ENCODE measurements at regions not wholly inside any gene's neighbourhood (a gene's known extent, or its start where the extent isn't known, plus 50 kb on each side); places are given as distances from the start of the nearest gene placed in this dataset.

- H3K9ac ChIP-seq (ENCODE audit: low read depth, low read length): no peak overlapping the region
- no peak overlapping the region for H3K4me3 ChIP-seq (ENCODE audit: low read depth, low read length)
- H3K9me3 ChIP-seq (ENCODE audit: control insufficient read depth, insufficient read depth, low read length): no peaks in the 10 kb centered on the region
- no peaks in the 10 kb centered on the region for H3K27me3 ChIP-seq (ENCODE audit: control insufficient read depth, insufficient read depth, low read length)
- H3K36me3 ChIP-seq (ENCODE audit: control insufficient read depth, insufficient read depth, low read length): no peaks in the 10 kb centered on the region
- no peaks in the 10 kb centered on the region for H3K4me1 ChIP-seq (ENCODE audit: control insufficient read depth, insufficient read depth, low read length)
Measured at GRCh38 chr10:58903071-58903470, 273.4 kb upstream of the PHYHIPL start.

DNA sequence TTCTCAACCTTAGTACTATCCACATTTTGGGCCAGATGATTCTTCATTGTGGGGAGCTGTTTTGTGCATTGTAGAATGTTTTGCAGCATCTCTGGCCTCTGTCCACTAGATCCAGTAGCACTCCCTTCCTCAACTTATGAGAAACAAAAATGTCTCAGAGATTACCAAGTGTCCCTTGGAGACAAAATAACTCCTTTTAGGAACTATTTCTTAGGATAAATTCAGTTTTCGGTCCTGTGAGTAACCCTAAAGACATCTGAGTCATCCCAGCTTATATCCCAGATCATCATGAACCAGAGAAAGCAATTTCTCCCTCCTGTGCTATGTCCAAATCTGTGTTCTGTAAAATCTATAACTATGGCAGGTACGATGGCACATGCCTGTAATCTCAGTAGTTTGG is 266.6 kb upstream of the PHYHIPL start:
- H3K4me3 ChIP-seq (ENCODE audit: low read depth, low read length): no peak overlapping the region
- H3K36me3 ChIP-seq (ENCODE audit: control insufficient read depth, insufficient read depth, low read length): no peaks in the 10 kb centered on the region
- no peaks in the 10 kb centered on the region for H3K4me1 ChIP-seq (ENCODE audit: control insufficient read depth, insufficient read depth, low read length)
- H3K9me3 ChIP-seq (ENCODE audit: control insufficient read depth, insufficient read depth, low read length): no peaks in the 10 kb centered on the region
- no peaks in the 10 kb centered on the region for H3K27me3 ChIP-seq (ENCODE audit: control insufficient read depth, insufficient read depth, low read length)
- H3K9ac ChIP-seq (ENCODE audit: low read depth, low read length): no peak overlapping the region

GRCh38 chr10:58913717-58914116 is 262.7 kb upstream of the PHYHIPL start:
- Histone ChIP-seq H3K4me3 (ENCODE audit: low read depth, low read length) (no peak overlapping the region), H3K36me3 (ENCODE audit: control insufficient read depth, insufficient read depth, low read length) (no peaks in the 10 kb centered on the region), H3K9ac (ENCODE audit: low read depth, low read length) (no peak overlapping the region), H3K4me1 (ENCODE audit: control insufficient read depth, insufficient read depth, low read length) (no peaks in the 10 kb centered on the region), H3K9me3 (ENCODE audit: control insufficient read depth, insufficient read depth, low read length) (no peaks in the 10 kb centered on the region), H3K27me3 (ENCODE audit: control insufficient read depth, insufficient read depth, low read length) (no peaks in the 10 kb centered on the region)

- Histone ChIP-seq H3K4me3 (ENCODE audit: low read depth, low read length) (no peak overlapping the region), H3K36me3 (ENCODE audit: control insufficient read depth, insufficient read depth, low read length) (no peaks in the 10 kb centered on the region), H3K4me1 (ENCODE audit: control insufficient read depth, insufficient read depth, low read length) (no peaks in the 10 kb centered on the region), H3K9me3 (ENCODE audit: control insufficient read depth, insufficient read depth, low read length) (no peaks in the 10 kb centered on the region), H3K27me3 (ENCODE audit: control insufficient read depth, insufficient read depth, low read length) (no peaks in the 10 kb centered on the region), H3K9ac (ENCODE audit: low read depth, low read length) (no peak overlapping the region)
Measured at GRCh38 chr10:58918887-58919286, 257.6 kb upstream of the PHYHIPL start.

DNA sequence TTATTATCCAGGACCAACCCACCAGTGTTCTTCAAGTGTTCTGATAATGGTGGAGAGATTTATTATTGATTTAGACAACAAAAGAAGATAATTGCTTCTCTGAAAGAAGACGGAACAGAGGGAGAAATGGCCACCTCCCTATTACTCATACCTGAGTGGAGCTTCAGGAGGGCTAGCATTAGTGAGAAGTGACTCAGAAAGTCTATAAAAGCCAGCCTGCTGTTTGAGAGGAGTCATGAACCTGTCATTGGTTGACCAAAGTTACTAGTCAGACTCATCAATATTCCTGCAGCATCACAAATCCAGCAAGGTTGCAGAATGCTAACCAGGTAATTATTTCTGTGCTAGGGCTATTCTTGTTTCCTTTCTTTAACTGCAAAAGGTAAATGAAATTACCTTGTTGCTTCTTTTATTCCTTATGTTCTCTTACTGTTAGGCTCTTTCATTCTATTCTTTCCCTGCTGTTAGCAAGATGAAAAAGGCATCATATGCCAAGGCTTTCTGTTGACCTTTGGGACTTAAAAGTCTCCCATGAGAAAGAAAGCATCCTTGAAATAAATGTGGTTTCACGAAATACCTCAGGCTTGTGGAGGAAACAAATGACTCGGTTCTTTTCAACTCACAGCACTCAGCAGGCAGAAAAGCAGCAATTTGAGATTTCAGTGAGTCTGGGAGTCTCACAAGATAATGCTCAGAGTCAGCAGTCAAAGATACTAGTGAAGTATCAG is 256.4 kb upstream of the PHYHIPL start:
- H3K27me3 ChIP-seq (ENCODE audit: control insufficient read depth, insufficient read depth, low read length): no peaks in the 10 kb centered on the region
- H3K4me1 ChIP-seq (ENCODE audit: control insufficient read depth, insufficient read depth, low read length): no peaks in the 10 kb centered on the region
- no peaks in the 10 kb centered on the region for H3K36me3 ChIP-seq (ENCODE audit: control insufficient read depth, insufficient read depth, low read length)
- H3K9me3 ChIP-seq (ENCODE audit: control insufficient read depth, insufficient read depth, low read length): no peaks in the 10 kb centered on the region
- H3K4me3 ChIP-seq (ENCODE audit: low read depth, low read length): no peak overlapping the region
- H3K9ac ChIP-seq (ENCODE audit: low read depth, low read length): no peak overlapping the region

DNA sequence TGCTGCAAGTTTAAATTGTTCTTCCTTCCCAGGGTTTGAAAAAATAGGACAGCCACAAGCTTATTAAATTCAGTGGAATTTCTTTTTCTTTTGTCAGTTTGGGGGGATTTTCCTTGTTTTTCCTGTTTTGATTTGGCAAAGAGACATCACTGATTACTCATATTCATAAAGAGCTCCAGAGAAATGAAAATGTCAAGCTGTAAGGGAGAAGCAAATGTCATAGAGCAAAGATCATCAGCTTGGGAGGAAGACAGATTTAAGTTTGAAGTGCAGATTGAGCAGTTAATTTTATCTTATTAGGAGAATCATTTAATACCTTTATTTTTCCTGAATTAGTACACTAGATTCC is 255.8 kb upstream of the PHYHIPL start:
- Histone ChIP-seq H3K9ac (ENCODE audit: low read depth, low read length) (no peak overlapping the region), H3K27me3 (ENCODE audit: control insufficient read depth, insufficient read depth, low read length) (no peaks in the 10 kb centered on the region), H3K36me3 (ENCODE audit: control insufficient read depth, insufficient read depth, low read length) (no peaks in the 10 kb centered on the region), H3K9me3 (ENCODE audit: control insufficient read depth, insufficient read depth, low read length) (no peaks in the 10 kb centered on the region), H3K4me3 (ENCODE audit: low read depth, low read length) (no peak overlapping the region), H3K4me1 (ENCODE audit: control insufficient read depth, insufficient read depth, low read length) (no peaks in the 10 kb centered on the region)

GRCh38 chr10:58921421-58921855 is 255.0 kb upstream of the PHYHIPL start:
- H3K36me3 ChIP-seq (ENCODE audit: control insufficient read depth, insufficient read depth, low read length): no peaks in the 10 kb centered on the region
- no peak overlapping the region for H3K9ac ChIP-seq (ENCODE audit: low read depth, low read length)
- H3K4me3 ChIP-seq (ENCODE audit: low read depth, low read length): no peak overlapping the region
- H3K27me3 ChIP-seq (ENCODE audit: control insufficient read depth, insufficient read depth, low read length): no peaks in the 10 kb centered on the region
- no peaks in the 10 kb centered on the region for H3K9me3 ChIP-seq (ENCODE audit: control insufficient read depth, insufficient read depth, low read length)
- H3K4me1 ChIP-seq (ENCODE audit: control insufficient read depth, insufficient read depth, low read length): no peaks in the 10 kb centered on the region

- Histone ChIP-seq H3K27me3 (ENCODE audit: control insufficient read depth, insufficient read depth, low read length) (no peaks in the 10 kb centered on the region), H3K9me3 (ENCODE audit: control insufficient read depth, insufficient read depth, low read length) (no peaks in the 10 kb centered on the region), H3K36me3 (ENCODE audit: control insufficient read depth, insufficient read depth, low read length) (no peaks in the 10 kb centered on the region), H3K4me3 (ENCODE audit: low read depth, low read length) (no peak overlapping the region), H3K9ac (ENCODE audit: low read depth, low read length) (no peak overlapping the region), H3K4me1 (ENCODE audit: control insufficient read depth, insufficient read depth, low read length) (no peaks in the 10 kb centered on the region)
Measured at GRCh38 chr10:58925381-58925780, 251.1 kb upstream of the PHYHIPL start.

- Histone ChIP-seq H3K4me3 (ENCODE audit: low read depth, low read length) (no peak overlapping the region), H3K9ac (ENCODE audit: low read depth, low read length) (no peak overlapping the region), H3K36me3 (ENCODE audit: control insufficient read depth, insufficient read depth, low read length) (no peaks in the 10 kb centered on the region), H3K9me3 (ENCODE audit: control insufficient read depth, insufficient read depth, low read length) (no peaks in the 10 kb centered on the region), H3K27me3 (ENCODE audit: control insufficient read depth, insufficient read depth, low read length) (no peaks in the 10 kb centered on the region), H3K4me1 (ENCODE audit: control insufficient read depth, insufficient read depth, low read length) (no peaks in the 10 kb centered on the region)
Measured at GRCh38 chr10:58930500-58930899, 245.9 kb upstream of the PHYHIPL start.

- Histone ChIP-seq H3K36me3 (ENCODE audit: control insufficient read depth, insufficient read depth, low read length) (no peaks in the 10 kb centered on the region), H3K9me3 (ENCODE audit: control insufficient read depth, insufficient read depth, low read length) (no peaks in the 10 kb centered on the region), H3K9ac (ENCODE audit: low read depth, low read length) (no peak overlapping the region), H3K4me1 (ENCODE audit: control insufficient read depth, insufficient read depth, low read length) (no peaks in the 10 kb centered on the region), H3K27me3 (ENCODE audit: control insufficient read depth, insufficient read depth, low read length) (no peaks in the 10 kb centered on the region), H3K4me3 (ENCODE audit: low read depth, low read length) (no peak overlapping the region)
Measured at GRCh38 chr10:58932126-58932525, 244.3 kb upstream of the PHYHIPL start.

- Histone ChIP-seq H3K4me3 (ENCODE audit: low read depth, low read length) (no peak overlapping the region), H3K9me3 (ENCODE audit: control insufficient read depth, insufficient read depth, low read length) (no peaks in the 10 kb centered on the region), H3K27me3 (ENCODE audit: control insufficient read depth, insufficient read depth, low read length) (no peaks in the 10 kb centered on the region), H3K36me3 (ENCODE audit: control insufficient read depth, insufficient read depth, low read length) (no peaks in the 10 kb centered on the region), H3K9ac (ENCODE audit: low read depth, low read length) (no peak overlapping the region), H3K4me1 (ENCODE audit: control insufficient read depth, insufficient read depth, low read length) (no peaks in the 10 kb centered on the region)
Measured at GRCh38 chr10:58932577-58933314, 243.7 kb upstream of the PHYHIPL start.

- Histone ChIP-seq H3K9me3 (ENCODE audit: control insufficient read depth, insufficient read depth, low read length) (no peaks in the 10 kb centered on the region), H3K9ac (ENCODE audit: low read depth, low read length) (no peak overlapping the region), H3K27me3 (ENCODE audit: control insufficient read depth, insufficient read depth, low read length) (no peaks in the 10 kb centered on the region), H3K4me1 (ENCODE audit: control insufficient read depth, insufficient read depth, low read length) (no peaks in the 10 kb centered on the region), H3K4me3 (ENCODE audit: low read depth, low read length) (no peak overlapping the region), H3K36me3 (ENCODE audit: control insufficient read depth, insufficient read depth, low read length) (no peaks in the 10 kb centered on the region)
Measured at GRCh38 chr10:58936364-58936763, 240.1 kb upstream of the PHYHIPL start.
